ENCODE measurements at regions not wholly inside any gene's neighbourhood (a gene's known extent, or its start where the extent isn't known, plus 50 kb on each side); places are given as distances from the start of the nearest gene placed in this dataset.

- TF ChIP-seq CTCF (conservative IDR thresholded peaks at IDR 0.05; ENCODE audit: low read depth, low read length): no peak
- no peak for TF ChIP-seq EZH2 (IDR thresholded peaks at IDR 0.05; ENCODE audit: low read length, unreplicated experiment)
Observed at GRCh38 chrX:149223854-149224253, 281.3 kb downstream of the IDS start.
